Adrenal gland (tissue), 9 donors: ENCODE measurements at regions not wholly inside any gene's neighbourhood (a gene's known extent, or its start where the extent isn't known, plus 50 kb on each side); places are given as distances from the start of the nearest gene placed in this dataset.

Experiments
- DNase-seq, 7 donors: peaks; one replicate each; pipeline ENCODE4 v3.0.0-alpha.2; 2019 to 2020
- H3K27ac ChIP-seq, 5 donors: fragments of 200-600 bp; sonication (generic) in 4 of 5; 1 replicate in 3 of 5; 2 replicates in 2 of 5; pipeline versions ENCODE4 v1.5.1 to v1.8.0; 2016 to 2020; ENCODE audit warnings: mild to moderate bottlenecking in 1 of 5
- H3K27me3 ChIP-seq: fragments of 200-600 bp; 2 replicates; pipeline ENCODE4 v1.8.0; 2021
- H3K36me3 ChIP-seq, 2 donors: fragments of 200-600 bp; replicated peaks in 1 of 2; 1 replicate in 1 of 2; 2 replicates in 1 of 2; pipeline versions ENCODE4 v1.5.1 to v1.8.0; 2018 to 2022
- H3K4me1 ChIP-seq, 2 donors: fragments of 200-600 bp; replicated peaks in 1 of 2; 1 replicate in 1 of 2; 2 replicates in 1 of 2; pipeline versions ENCODE4 v1.5.1 to v1.8.0; 2018 to 2021
- H3K4me3 ChIP-seq, 4 donors: fragments of 200-600 bp; sonication (generic) in 3 of 4; one replicate each; pipeline ENCODE4 v1.5.1; 2016 to 2018
- H3K9me3 ChIP-seq, 3 donors: fragments of 200-600 bp; sonication (generic) in 1 of 3; replicated peaks in 1 of 3; 1 replicate in 2 of 3; 2 replicates in 1 of 3; pipeline versions ENCODE4 v1.5.1 to v1.8.0; 2016 to 2021
- CTCF ChIP-seq, 6 experiments: fragments of 450-650 bp in 4 of 6; fragments of 200-600 bp in 2 of 6; sonication (generic) in 1 of 6; IDR thresholded peaks; 1 replicate in 5 of 6; 2 replicates in 1 of 6; pipeline versions ENCODE4 v1.5.1 to v1.8.0; 2016 to 2021; ENCODE audit warnings: antibody characterized with exemption in 6 of 6, mild to moderate bottlenecking in 2 of 6, moderate library complexity in 1 of 6
- POLR2A ChIP-seq, 2 donors: fragments of 450-650 bp; IDR thresholded peaks; one replicate each; pipeline ENCODE4 v1.6.1; 2017; ENCODE audit warnings: antibody characterized with exemption in 2 of 2, mild to moderate bottlenecking in 2 of 2, moderate library complexity in 1 of 2
- WGBS, 4 donors: extraction: QIAGEN DNeasy Blood & Tissue Kit in 2 of 4; methylation state at CpG; one replicate each; pipeline versions ENCODE4 v1.1.5 to v1.1.7; 2013 to 2017; 5-methylcytosine and 5-hydroxymethylcytosine counted together
- intact Hi-C, 2 donors: fragments of 100-400 bp; cut with DNase I; formaldehyde crosslinking; loops; one replicate each; pipeline versions ENCODE4 v1.14.1 to v1.15.0; 2022 to 2023
- donor health status: healthy with polysubstance abuse.
- donor health status: Bipolar disorder and iron deficiency.
- donor health status: DM: yes; HTN: yes; CAD: no.
- donor health status: DM: no; HTN: no; CAD: no.
- donor health status: DM: no; HTN: no; CAD: no.

GRCh38 chr12:124642105-124642504, 74.7 kb upstream of the NCOR2 start:
- WGBS, 4 donors = 89 to 100% (median 95%) methylated on average over 2 to 8 of the region's 8 CpGs

DNA sequence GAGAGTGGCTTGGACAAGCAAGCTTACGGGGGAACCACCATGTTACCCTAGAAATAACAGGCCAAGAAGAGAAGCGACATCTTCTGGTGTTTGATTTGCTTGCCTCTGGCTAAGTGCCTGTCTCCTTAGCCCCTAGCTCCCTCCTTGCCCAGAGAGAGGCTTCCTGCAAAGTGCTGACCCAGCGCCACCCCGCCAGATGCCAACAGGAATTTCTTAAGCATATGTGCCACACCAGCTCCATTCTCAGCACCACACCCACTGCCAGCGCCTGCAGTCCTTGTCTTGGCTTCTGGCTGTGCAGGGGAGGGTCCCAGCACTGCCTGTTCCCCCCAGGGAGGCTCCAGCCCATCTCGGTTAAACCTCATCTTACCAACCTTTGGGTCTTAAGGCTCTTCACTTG, 74.2 kb upstream of the NCOR2 start:
- no peak overlapping the region for H3K4me3 ChIP-seq
- H3K27ac ChIP-seq = no peak overlapping the region
- no peaks in the 10 kb centered on the region for H3K9me3 ChIP-seq
- no peaks in the 10 kb centered on the region for H3K27me3 ChIP-seq
- TF ChIP-seq POLR2A (IDR thresholded peaks at IDR 0.05) (no peak), CTCF (IDR thresholded peaks at IDR 0.05) (no peak)
- WGBS, 4 donors = 78 to 90% (median 85%) methylated on average over 6 of the region's 6 CpGs
- intact Hi-C loops = no loop called here
- no peaks in the 10 kb centered on the region for H3K36me3 ChIP-seq
- DNase-seq = no peak
- peaks cover 0 to 5% of the 10 kb centered on the region in 2 donors for H3K4me1 ChIP-seq

More at GRCh38 chr12:124642105-124642504, 74.7 kb upstream of the NCOR2 start:
- intact Hi-C loops = no loop called here
- no peak for DNase-seq
- H3K9me3 ChIP-seq = no peaks in the 10 kb centered on the region
- TF ChIP-seq POLR2A (IDR thresholded peaks at IDR 0.05) (no peak), CTCF (IDR thresholded peaks at IDR 0.05) (no peak)
- peaks cover 0 to 5% of the 10 kb centered on the region in 2 donors for H3K4me1 ChIP-seq
- no peaks in the 10 kb centered on the region for H3K27me3 ChIP-seq
- no peak overlapping the region for H3K4me3 ChIP-seq
- no peaks in the 10 kb centered on the region for H3K36me3 ChIP-seq
- H3K27ac ChIP-seq = no peak overlapping the region

- Histone ChIP-seq H3K27me3 (no peaks in the 10 kb centered on the region), H3K4me3 (no peak overlapping the region), H3K36me3 (no peaks in the 10 kb centered on the region), H3K27ac (peak overlapping the region in 1 of 5 donors; percentile 20), H3K9me3 (no peaks in the 10 kb centered on the region), H3K4me1 (peaks cover 0 to 5% of the 10 kb centered on the region in 2 donors)
- TF ChIP-seq POLR2A (IDR thresholded peaks at IDR 0.05) = no peak
- no peak for TF ChIP-seq CTCF (IDR thresholded peaks at IDR 0.05)
- DNase-seq = peak in 3 of 7 donors; percentile 31 to 48 (median 46)
- 24 to 36% (median 34%) methylated on average over 5 of the region's 5 CpGs for WGBS, 4 donors
- intact Hi-C loops = no loop called here
Measured at GRCh38 chr12:124640056-124640455, 72.6 kb upstream of the NCOR2 start.

DNA sequence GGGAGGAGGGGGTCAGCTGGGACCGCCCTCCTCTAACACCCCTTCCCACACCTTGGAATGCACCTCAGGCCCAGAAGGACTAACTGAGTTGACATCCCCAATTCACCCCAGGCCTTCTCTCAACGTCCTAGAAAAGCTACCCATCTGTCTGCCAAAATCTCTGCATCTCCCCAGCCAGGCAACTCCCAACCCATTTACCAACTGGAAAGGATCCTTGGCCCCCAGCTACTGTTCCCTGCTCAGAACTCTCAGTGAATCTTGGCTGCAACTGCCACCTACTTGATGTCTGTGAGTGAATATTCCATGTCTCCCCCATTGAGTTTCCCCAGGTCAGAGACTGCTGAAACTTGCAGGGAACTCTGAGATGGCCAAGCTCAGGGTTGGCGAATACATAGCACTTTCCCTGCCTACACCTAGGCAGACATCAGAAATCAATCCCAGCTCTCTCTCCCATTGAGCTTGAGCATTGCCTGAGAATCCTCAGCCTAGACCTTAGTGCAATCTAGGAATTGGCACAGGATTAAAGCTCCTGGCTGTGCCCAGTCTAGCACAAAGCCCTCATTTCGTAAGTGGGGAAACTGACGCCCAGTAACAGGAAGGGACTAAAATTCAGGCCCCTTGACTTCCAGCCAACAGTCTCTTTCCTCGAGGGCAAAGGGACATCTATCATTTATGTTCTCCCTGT, 71.9 kb upstream of the NCOR2 start:
- 57 to 69% (median 61%) methylated on average over 5 to 6 of the region's 6 CpGs for WGBS, 4 donors

More for the DNA sequence above, 71.9 kb upstream of the NCOR2 start:
- H3K4me3 ChIP-seq = no peak overlapping the region
- no peak for DNase-seq
- no peaks in the 10 kb centered on the region for H3K36me3 ChIP-seq
- no peak overlapping the region for H3K27ac ChIP-seq
- H3K27me3 ChIP-seq = no peaks in the 10 kb centered on the region
- H3K9me3 ChIP-seq = no peaks in the 10 kb centered on the region
- TF ChIP-seq CTCF (IDR thresholded peaks at IDR 0.05) = no peak
- no peak for TF ChIP-seq POLR2A (IDR thresholded peaks at IDR 0.05)
- intact Hi-C loops = no loop called here
- H3K4me1 ChIP-seq = peaks cover 0 to 5% of the 10 kb centered on the region in 2 donors
